K562 (cell line): ENCODE measurements at regions not wholly inside any gene's neighbourhood (a gene's known extent, or its start where the extent isn't known, plus 50 kb on each side); places are given as distances from the start of the nearest gene placed in this dataset.

ENCODE experiments used
- ATAC-seq: fragments of 200-7000 bp; cut with Tn5 transposase; 3 replicates; pipeline ENCODE4 v1.9.1; 2020; ENCODE audit warnings: moderate library complexity
- BruUV-seq: library from RNA; stranded (reverse); fragments of 400-500 nt; replicated peaks from 2 replicates; lab custom pipeline; 2021; lab: Mats Ljungman, UMichigan
- CTCF ChIA-PET: fragments of 300-600 bp; formaldehyde crosslinking; extraction: SDS; loops from one replicate; lab custom pipeline; 2021; ENCODE audit warnings: low intra/inter-chr PET ratio; lab: Yijun Ruan, JAX
- POLR2A ChIA-PET: fragments of 300-600, 350-650 bp; sonication (Branson Sonifier 250); formaldehyde crosslinking; extraction: SDS; loops from one replicate; lab custom pipeline; 2021; ENCODE audit warnings: antibody characterized with exemption, inconsistent platforms; lab: Yijun Ruan, JAX
- DNase-seq, 4 experiments: peaks; one replicate each; pipeline versions ENCODE4 v3.0.0 to v3.0.0-alpha.2; 2011 to 2018; ENCODE audit warnings: low spot score in 3 of 4, mixed read lengths in 3 of 4; ENCODE audit errors: extremely low read depth in 1 of 4
- FAIRE-seq: peaks from 2 replicates; lab custom pipeline; 2011; peaks lifted over from hg19 to GRCh38; lab: Jason Lieb, UNC
- H2AFZ ChIP-seq: 2 replicates; pipeline ENCODE4 v1.6.0; 2011; ENCODE audit warnings: low read depth, low read length, control low read depth, inconsistent platforms
- H3K27ac ChIP-seq: fragments of 200-600 bp; 3 replicates; pipeline ENCODE4 v1.8.0; 2011; ENCODE audit warnings: low read depth, mild to moderate bottlenecking, control low read depth, inconsistent platforms, low read length, moderate library complexity, mixed read lengths; ENCODE audit errors: extremely low read depth
- H3K27me3 ChIP-seq, 2 experiments: fragments of 300-600 bp in 1 of 2; 2 replicates in 1 of 2; 3 replicates in 1 of 2; pipeline versions ENCODE4 v1.6.0 to v1.8.0; 2011; ENCODE audit warnings: inconsistent platforms in 2 of 2, low read length in 2 of 2, mild to moderate bottlenecking in 1 of 2, mixed read lengths in 1 of 2, moderate library complexity in 1 of 2; ENCODE audit not compliant: control insufficient read depth in 2 of 2, insufficient read depth in 2 of 2
- H3K36me3 ChIP-seq: fragments of 300-600 bp; 3 replicates; pipeline ENCODE4 v1.8.0; 2011; ENCODE audit warnings: mild to moderate bottlenecking, low read length, inconsistent platforms; ENCODE audit not compliant: control insufficient read depth, insufficient read depth
- H3K4me1 ChIP-seq, 2 experiments: fragments of 200-600 bp in 1 of 2; replicated peaks in 1 of 2; 2 replicates in 1 of 2; 3 replicates in 1 of 2; pipeline versions ENCODE4 v1.5.1 to v1.8.0; 2011; ENCODE audit warnings: inconsistent platforms in 2 of 2, low read length in 2 of 2, mild to moderate bottlenecking in 1 of 2, mixed read lengths in 1 of 2, moderate library complexity in 1 of 2; ENCODE audit not compliant: control insufficient read depth in 2 of 2, insufficient read depth in 2 of 2
- H3K4me2 ChIP-seq: 2 replicates; pipeline ENCODE4 v1.6.1; 2011; ENCODE audit warnings: low read length, control low read depth, inconsistent platforms, mixed read lengths; ENCODE audit not compliant: insufficient read depth
- H3K4me3 ChIP-seq: fragments of 200-600 bp; sonication (generic), shearing (Covaris generic); 2 replicates; pipeline ENCODE4 v1.5.1; 2016; ENCODE audit warnings: control low read depth, inconsistent platforms
- H3K79me2 ChIP-seq: fragments of 200-600 bp; 3 replicates; pipeline ENCODE4 v1.8.0; 2011; ENCODE audit warnings: low read length, inconsistent platforms; ENCODE audit not compliant: control insufficient read depth, insufficient read depth
- H3K9ac ChIP-seq, 2 experiments: 2 replicates each; pipeline versions ENCODE4 v1.6.0 to v1.6.1; 2011; ENCODE audit warnings: low read depth in 2 of 2, low read length in 2 of 2, control low read depth in 1 of 2, inconsistent platforms in 1 of 2, mild to moderate bottlenecking in 1 of 2, mixed read lengths in 1 of 2; ENCODE audit not compliant: insufficient read depth in 1 of 2
- H3K9me1 ChIP-seq: one replicate; pipeline ENCODE4 v1.6.0; 2011; ENCODE audit warnings: inconsistent platforms, mild to moderate bottlenecking, low read length, moderate library complexity; ENCODE audit not compliant: control insufficient read depth, insufficient read depth
- H3K9me3 ChIP-seq: replicated peaks from 2 replicates; pipeline ENCODE4 v1.5.1; 2011; ENCODE audit warnings: low read depth, low read length, inconsistent platforms; ENCODE audit not compliant: control insufficient read depth, insufficient read depth
- H4K20me1 ChIP-seq: replicated peaks from 2 replicates; pipeline ENCODE4 v1.6.1; 2011; ENCODE audit warnings: low read length, inconsistent platforms, mixed read lengths; ENCODE audit not compliant: control insufficient read depth, insufficient read depth
- EGR1 ChIP-seq: fragments of 450-650 bp; conservative IDR thresholded peaks from 2 replicates; pipeline ENCODE4 v1.6.1; 2017; ENCODE audit warnings: mild to moderate bottlenecking
- ELF4 ChIP-seq: fragments of 450-650 bp; formaldehyde crosslinking; IDR thresholded peaks from 2 replicates; pipeline ENCODE4 v1.4.0; 2022; ENCODE audit warnings: missing genetic modification characterization
- MBD2 ChIP-seq: sonication (generic); IDR thresholded peaks from 2 replicates; pipeline ENCODE4 v1.6.1; 2016; ENCODE audit warnings: low read depth, borderline replicate concordance
- PTBP1 ChIP-seq: fragments of 200-400 bp; formaldehyde crosslinking; IDR thresholded peaks from 2 replicates; pipeline ENCODE4 v1.6.1; 2017; ENCODE audit warnings: low read depth, low read length
- RBM25 ChIP-seq: fragments of 200-400 bp; formaldehyde crosslinking; IDR thresholded peaks from 2 replicates; pipeline ENCODE4 v1.6.1; 2018; ENCODE audit warnings: low read length, low read depth, moderate library complexity; ENCODE audit not compliant: severe bottlenecking
- TBL1XR1 ChIP-seq, 2 experiments: IDR thresholded peaks; 2 replicates each; pipeline ENCODE4 v1.6.1; 2012; ENCODE audit warnings: improper control_type of control experiment in 2 of 2, low read length in 2 of 2, mild to moderate bottlenecking in 1 of 2
- U2AF2 ChIP-seq: fragments of 200-400 bp; formaldehyde crosslinking; optimal IDR thresholded peaks from 2 replicates; pipeline ENCODE3; 2017; ENCODE audit warnings: low read depth, mild to moderate bottlenecking, low read length
- ZBTB43 ChIP-seq: sonication (generic); formaldehyde crosslinking; IDR thresholded peaks from 2 replicates; pipeline ENCODE4 v1.8.0; 2023; ENCODE audit warnings: mild to moderate bottlenecking, missing genetic modification reagents
- WGBS: fragments of 100-300 bp; shearing (Covaris generic); methylation state at CpG from one replicate; pipeline ENCODE4 v1.1.6; 2016; ENCODE audit warnings: low coverage, mixed read lengths; ENCODE audit not compliant: insufficient coverage; ENCODE audit errors: missing lambda C conversion rate; 5-methylcytosine and 5-hydroxymethylcytosine counted together
- in situ Hi-C: fragments of 300-500 bp; cut with MboI; formaldehyde crosslinking; loops from 4 replicates; pipeline ENCODE4 v1.15.0; 2018; ENCODE audit warnings: inconsistent platforms, mixed read lengths
- intact Hi-C: fragments of 100-400 bp; cut with micrococcal nuclease; formaldehyde crosslinking; loops from 2 replicates; pipeline ENCODE4 v1.14.2; 2022
- TF ChIP-seq, protein P1 (sequence below): fragments of 450-650 bp; IDR thresholded peaks from 2 replicates; pipeline ENCODE4 v1.6.1; 2014; ENCODE audit warnings: low read depth, mild to moderate bottlenecking, moderate library complexity, borderline replicate concordance
- TF ChIP-seq, protein P2 (sequence below): fragments of 250-450 bp; sonication (Bioruptor Pico); IDR thresholded peaks from 2 replicates; pipeline ENCODE4 v1.8.0; 2022; ENCODE audit warnings: inconsistent platforms, mild to moderate bottlenecking, moderate library complexity, borderline replicate concordance

DNA sequence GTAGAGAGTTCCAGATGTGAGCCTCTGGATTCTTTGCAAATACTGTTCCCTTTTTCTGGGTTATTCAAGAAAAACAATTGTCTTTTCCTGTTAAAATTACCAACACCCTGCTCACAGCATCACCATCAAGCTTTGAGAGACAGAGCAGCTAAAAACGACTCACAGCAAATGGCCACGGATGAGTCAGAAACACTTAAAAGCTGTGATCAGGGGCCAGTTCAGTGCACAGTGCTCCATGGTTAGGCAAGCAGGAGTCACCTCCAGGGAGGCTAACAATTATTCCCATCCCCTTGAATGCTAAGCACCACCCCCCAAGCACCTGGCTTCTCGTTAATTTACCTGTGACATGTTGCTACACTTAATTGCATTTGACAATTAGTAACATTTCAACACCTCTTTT lies 128.4 kb upstream of the CAMK1G start:
- no peak overlapping the region for H3K27ac ChIP-seq
- no peaks in the 10 kb centered on the region for H3K27me3 ChIP-seq
- intact Hi-C loops (no loop called here), in situ Hi-C loops (no loop called here)
- no TSS peak for BruUV-seq
- POLR2A ChIA-PET, result no interaction called here
- TF ChIP-seq RBM25 (no peak), EGR1 (no peak), PTBP1 (no peak), MBD2 (no peak), ELF4 (CRISPR knock-in tag) (no peak), U2AF2 (no peak), TBL1XR1 (IDR thresholded peaks at IDR 0.05; ENCODE audit: low read length in 2 of 2) (no peak), ZBTB43 (CRISPR knock-in tag) (no peak)
- TF ChIP-seq, protein P1, sequence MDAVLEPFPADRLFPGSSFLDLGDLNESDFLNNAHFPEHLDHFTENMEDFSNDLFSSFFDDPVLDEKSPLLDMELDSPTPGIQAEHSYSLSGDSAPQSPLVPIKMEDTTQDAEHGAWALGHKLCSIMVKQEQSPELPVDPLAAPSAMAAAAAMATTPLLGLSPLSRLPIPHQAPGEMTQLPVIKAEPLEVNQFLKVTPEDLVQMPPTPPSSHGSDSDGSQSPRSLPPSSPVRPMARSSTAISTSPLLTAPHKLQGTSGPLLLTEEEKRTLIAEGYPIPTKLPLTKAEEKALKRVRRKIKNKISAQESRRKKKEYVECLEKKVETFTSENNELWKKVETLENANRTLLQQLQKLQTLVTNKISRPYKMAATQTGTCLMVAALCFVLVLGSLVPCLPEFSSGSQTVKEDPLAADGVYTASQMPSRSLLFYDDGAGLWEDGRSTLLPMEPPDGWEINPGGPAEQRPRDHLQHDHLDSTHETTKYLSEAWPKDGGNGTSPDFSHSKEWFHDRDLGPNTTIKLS, result no peak
- TF ChIP-seq, protein P2, sequence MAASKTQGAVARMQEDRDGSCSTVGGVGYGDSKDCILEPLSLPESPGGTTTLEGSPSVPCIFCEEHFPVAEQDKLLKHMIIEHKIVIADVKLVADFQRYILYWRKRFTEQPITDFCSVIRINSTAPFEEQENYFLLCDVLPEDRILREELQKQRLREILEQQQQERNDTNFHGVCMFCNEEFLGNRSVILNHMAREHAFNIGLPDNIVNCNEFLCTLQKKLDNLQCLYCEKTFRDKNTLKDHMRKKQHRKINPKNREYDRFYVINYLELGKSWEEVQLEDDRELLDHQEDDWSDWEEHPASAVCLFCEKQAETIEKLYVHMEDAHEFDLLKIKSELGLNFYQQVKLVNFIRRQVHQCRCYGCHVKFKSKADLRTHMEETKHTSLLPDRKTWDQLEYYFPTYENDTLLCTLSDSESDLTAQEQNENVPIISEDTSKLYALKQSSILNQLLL (CRISPR knock-in tag), result no peak
- CTCF ChIA-PET, result no interaction called here
- DNase-seq, result no peak
- H4K20me1 ChIP-seq, result no peaks in the 10 kb centered on the region
- no peaks in the 10 kb centered on the region for H3K36me3 ChIP-seq
- no peak for FAIRE-seq
- no peak for ATAC-seq
- H3K9me1 ChIP-seq, result no peaks in the 10 kb centered on the region
- H2AFZ ChIP-seq, result no peak overlapping the region
- H3K4me2 ChIP-seq, result no peak overlapping the region
- no peaks in the 10 kb centered on the region for H3K4me1 ChIP-seq
- H3K79me2 ChIP-seq, result no peaks in the 10 kb centered on the region
- H3K9ac ChIP-seq, result no peak overlapping the region
- WGBS, result 2% methylated on average over 3 of the region's 3 CpGs
- H3K4me3 ChIP-seq, result no peak overlapping the region
- H3K9me3 ChIP-seq, result no peaks in the 10 kb centered on the region
